ENCODE measurements at regions not wholly inside any gene's neighbourhood (a gene's known extent, or its start where the extent isn't known, plus 50 kb on each side); places are given as distances from the start of the nearest gene placed in this dataset.
A peak's percentile ranks its signal among the peaks of the same experiment; 100 is the strongest.

DNA sequence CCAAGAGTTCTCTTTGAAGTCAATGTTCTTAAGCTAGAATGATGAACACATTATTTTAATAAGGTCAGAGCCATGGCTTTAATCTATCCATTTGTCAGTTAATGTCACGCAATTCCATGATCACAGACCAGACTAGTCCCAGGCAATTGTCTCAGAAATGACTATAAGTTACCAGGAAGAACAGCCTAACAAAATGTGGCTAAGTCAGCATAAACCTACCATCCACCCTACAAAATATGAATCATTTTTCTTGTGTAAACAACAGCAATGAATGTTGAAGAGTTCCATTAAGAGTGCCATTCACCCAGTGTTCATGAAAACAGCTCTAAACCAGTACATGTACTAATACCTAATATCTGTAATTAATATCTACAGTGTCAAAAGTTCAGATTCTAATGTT is 127.5 kb downstream of the KCTD12 start:
- Histone ChIP-seq H3K4me2 (ENCODE audit: extremely low read depth, insufficient read depth, low read length) (no peak overlapping the region), H2AFZ (ENCODE audit: low read length) (no peak overlapping the region), H3K9me3 (ENCODE audit: control insufficient read depth, insufficient read depth, low read depth, low read length) (no peaks in the 10 kb centered on the region), H4K20me1 (ENCODE audit: control insufficient read depth, extremely low read depth, insufficient read depth, low read length) (no peaks in the 10 kb centered on the region), H3K36me3 (ENCODE audit: control insufficient read depth, insufficient read depth, low read length) (no peaks in the 10 kb centered on the region), H3K79me2 (ENCODE audit: control insufficient read depth, insufficient read depth, low read length) (no peaks in the 10 kb centered on the region), H3K4me1 (ENCODE audit: control insufficient read depth, extremely low read depth, insufficient read depth, low read length) (no peaks in the 10 kb centered on the region), H3K27ac (ENCODE audit: insufficient read depth, low read length) (no peak overlapping the region), H3K27me3 (ENCODE audit: control insufficient read depth, insufficient read depth, low read length) (no peaks in the 10 kb centered on the region), H3K9ac (ENCODE audit: insufficient read depth, low read length) (no peak overlapping the region), H3K4me3 (replicated peaks in 1 of 4; ENCODE audit: control extremely low read depth in 1 of 4, insufficient read depth in 1 of 4, low read depth in 3 of 4, low read length in 4 of 4) (no peak overlapping the region)
- peak in 1 of 2 donors; percentile 56 for DNase-seq (ENCODE audit: low read depth in 2 of 2)
- TF ChIP-seq, protein P1, sequence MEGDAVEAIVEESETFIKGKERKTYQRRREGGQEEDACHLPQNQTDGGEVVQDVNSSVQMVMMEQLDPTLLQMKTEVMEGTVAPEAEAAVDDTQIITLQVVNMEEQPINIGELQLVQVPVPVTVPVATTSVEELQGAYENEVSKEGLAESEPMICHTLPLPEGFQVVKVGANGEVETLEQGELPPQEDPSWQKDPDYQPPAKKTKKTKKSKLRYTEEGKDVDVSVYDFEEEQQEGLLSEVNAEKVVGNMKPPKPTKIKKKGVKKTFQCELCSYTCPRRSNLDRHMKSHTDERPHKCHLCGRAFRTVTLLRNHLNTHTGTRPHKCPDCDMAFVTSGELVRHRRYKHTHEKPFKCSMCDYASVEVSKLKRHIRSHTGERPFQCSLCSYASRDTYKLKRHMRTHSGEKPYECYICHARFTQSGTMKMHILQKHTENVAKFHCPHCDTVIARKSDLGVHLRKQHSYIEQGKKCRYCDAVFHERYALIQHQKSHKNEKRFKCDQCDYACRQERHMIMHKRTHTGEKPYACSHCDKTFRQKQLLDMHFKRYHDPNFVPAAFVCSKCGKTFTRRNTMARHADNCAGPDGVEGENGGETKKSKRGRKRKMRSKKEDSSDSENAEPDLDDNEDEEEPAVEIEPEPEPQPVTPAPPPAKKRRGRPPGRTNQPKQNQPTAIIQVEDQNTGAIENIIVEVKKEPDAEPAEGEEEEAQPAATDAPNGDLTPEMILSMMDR (conservative IDR thresholded peaks at IDR 0.05 in 1 of 2, IDR thresholded peaks at IDR 0.05 in 1 of 2; ENCODE audit: low read depth in 1 of 2, low read length in 2 of 2): no peak
- TF ChIP-seq EZH2 (IDR thresholded peaks at IDR 0.05; ENCODE audit: low read length, missing control alignments): no peak

GRCh38 chr13:76758257-76758656 is 127.9 kb downstream of the KCTD12 start:
- Histone ChIP-seq H3K4me2 (ENCODE audit: extremely low read depth, insufficient read depth, low read length) (no peak overlapping the region), H2AFZ (ENCODE audit: low read length) (no peak overlapping the region), H3K4me1 (ENCODE audit: control insufficient read depth, extremely low read depth, insufficient read depth, low read length) (no peaks in the 10 kb centered on the region), H3K4me3 (replicated peaks in 1 of 4; ENCODE audit: control extremely low read depth in 1 of 4, insufficient read depth in 1 of 4, low read depth in 3 of 4, low read length in 4 of 4) (no peak overlapping the region), H3K79me2 (ENCODE audit: control insufficient read depth, insufficient read depth, low read length) (no peaks in the 10 kb centered on the region), H3K27me3 (ENCODE audit: control insufficient read depth, insufficient read depth, low read length) (no peaks in the 10 kb centered on the region), H3K36me3 (ENCODE audit: control insufficient read depth, insufficient read depth, low read length) (no peaks in the 10 kb centered on the region), H3K27ac (ENCODE audit: insufficient read depth, low read length) (no peak overlapping the region), H3K9me3 (ENCODE audit: control insufficient read depth, insufficient read depth, low read depth, low read length) (no peaks in the 10 kb centered on the region), H3K9ac (ENCODE audit: insufficient read depth, low read length) (no peak overlapping the region), H4K20me1 (ENCODE audit: control insufficient read depth, extremely low read depth, insufficient read depth, low read length) (no peaks in the 10 kb centered on the region)
- TF ChIP-seq EZH2 (IDR thresholded peaks at IDR 0.05; ENCODE audit: low read length, missing control alignments): no peak
- TF ChIP-seq, protein P1 (conservative IDR thresholded peaks at IDR 0.05 in 1 of 2, IDR thresholded peaks at IDR 0.05 in 1 of 2; ENCODE audit: low read depth in 1 of 2, low read length in 2 of 2): no peak
- peak in 1 of 2 donors; percentile 23 for DNase-seq (ENCODE audit: low read depth in 2 of 2)

DNA sequence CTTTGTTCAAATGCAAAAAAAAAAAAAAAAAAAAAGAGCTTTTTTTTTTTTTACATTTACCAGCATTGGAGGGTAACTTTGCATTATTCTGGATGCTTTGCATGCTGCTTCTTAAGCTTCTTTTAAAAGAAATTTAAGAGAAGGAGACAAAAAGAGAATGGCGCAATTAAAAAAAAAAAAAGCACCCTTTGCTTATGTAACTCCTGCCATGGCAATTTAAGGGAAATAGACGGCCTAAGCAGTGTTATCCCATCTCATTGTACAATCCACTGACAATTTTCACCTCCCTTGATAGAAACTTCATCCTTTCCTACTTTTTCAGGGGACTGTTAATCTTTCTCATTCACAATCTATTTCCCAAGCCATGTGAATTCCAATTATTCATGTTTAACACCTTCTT is 129.8 kb downstream of the KCTD12 start:
- Histone ChIP-seq H3K4me1 (ENCODE audit: control insufficient read depth, extremely low read depth, insufficient read depth, low read length) (no peaks in the 10 kb centered on the region), H2AFZ (ENCODE audit: low read length) (no peak overlapping the region), H3K4me2 (ENCODE audit: extremely low read depth, insufficient read depth, low read length) (no peak overlapping the region), H3K79me2 (ENCODE audit: control insufficient read depth, insufficient read depth, low read length) (no peaks in the 10 kb centered on the region), H3K27me3 (ENCODE audit: control insufficient read depth, insufficient read depth, low read length) (no peaks in the 10 kb centered on the region), H3K4me3 (replicated peaks in 1 of 4; ENCODE audit: control extremely low read depth in 1 of 4, insufficient read depth in 1 of 4, low read depth in 3 of 4, low read length in 4 of 4) (no peak overlapping the region), H3K27ac (ENCODE audit: insufficient read depth, low read length) (no peak overlapping the region), H4K20me1 (ENCODE audit: control insufficient read depth, extremely low read depth, insufficient read depth, low read length) (no peaks in the 10 kb centered on the region), H3K9me3 (ENCODE audit: control insufficient read depth, insufficient read depth, low read depth, low read length) (no peaks in the 10 kb centered on the region), H3K9ac (ENCODE audit: insufficient read depth, low read length) (no peak overlapping the region), H3K36me3 (ENCODE audit: control insufficient read depth, insufficient read depth, low read length) (no peaks in the 10 kb centered on the region)
- TF ChIP-seq, protein P1 (conservative IDR thresholded peaks at IDR 0.05 in 1 of 2, IDR thresholded peaks at IDR 0.05 in 1 of 2; ENCODE audit: low read depth in 1 of 2, low read length in 2 of 2): no peak
- TF ChIP-seq EZH2 (IDR thresholded peaks at IDR 0.05; ENCODE audit: low read length, missing control alignments): no peak
- no peak for DNase-seq (ENCODE audit: low read depth in 2 of 2)

Measured in fibroblast of lung (primary cell).